ENCODE measurements at regions not wholly inside any gene's neighbourhood (a gene's known extent, or its start where the extent isn't known, plus 50 kb on each side); places are given as distances from the start of the nearest gene placed in this dataset.

DNA sequence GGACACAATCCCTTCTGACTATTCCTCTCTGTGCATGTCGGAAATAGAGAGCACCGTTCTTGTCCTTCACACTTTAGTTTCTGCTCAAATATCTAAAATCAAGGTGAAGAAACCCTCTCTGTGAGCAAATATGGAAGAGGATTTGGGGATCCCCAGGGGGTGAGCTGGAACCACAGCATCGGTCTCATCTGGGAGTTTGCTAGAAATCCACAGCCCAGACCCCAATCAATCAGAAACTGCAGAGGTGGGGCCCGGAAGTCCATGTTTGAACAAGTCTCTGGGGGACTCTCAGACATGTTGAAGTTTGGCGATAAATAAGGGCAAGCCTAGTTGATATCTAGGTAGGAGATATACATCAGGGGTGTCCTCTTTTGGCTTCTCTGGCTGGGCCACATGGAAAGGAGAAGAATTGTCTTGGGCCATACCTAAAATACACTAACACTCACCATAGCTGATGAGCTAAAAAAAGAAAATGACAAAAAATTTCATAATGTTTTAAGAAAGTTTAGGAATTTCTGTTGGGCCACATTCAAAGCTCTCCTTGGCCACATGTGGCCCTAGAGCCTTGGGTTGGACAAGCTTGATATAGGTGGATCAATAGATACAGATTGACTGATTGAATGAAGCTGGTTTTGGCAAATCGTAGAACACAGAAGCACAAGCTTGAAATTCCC, 168.0 kb upstream of the FOXF1 start:
- no peak overlapping the region for H3K4me3 ChIP-seq (ENCODE audit: low read depth, low read length)
- TF ChIP-seq MYC (IDR thresholded peaks at IDR 0.05; ENCODE audit: low read depth, low read length) = no peak
- TF ChIP-seq, protein P1, sequence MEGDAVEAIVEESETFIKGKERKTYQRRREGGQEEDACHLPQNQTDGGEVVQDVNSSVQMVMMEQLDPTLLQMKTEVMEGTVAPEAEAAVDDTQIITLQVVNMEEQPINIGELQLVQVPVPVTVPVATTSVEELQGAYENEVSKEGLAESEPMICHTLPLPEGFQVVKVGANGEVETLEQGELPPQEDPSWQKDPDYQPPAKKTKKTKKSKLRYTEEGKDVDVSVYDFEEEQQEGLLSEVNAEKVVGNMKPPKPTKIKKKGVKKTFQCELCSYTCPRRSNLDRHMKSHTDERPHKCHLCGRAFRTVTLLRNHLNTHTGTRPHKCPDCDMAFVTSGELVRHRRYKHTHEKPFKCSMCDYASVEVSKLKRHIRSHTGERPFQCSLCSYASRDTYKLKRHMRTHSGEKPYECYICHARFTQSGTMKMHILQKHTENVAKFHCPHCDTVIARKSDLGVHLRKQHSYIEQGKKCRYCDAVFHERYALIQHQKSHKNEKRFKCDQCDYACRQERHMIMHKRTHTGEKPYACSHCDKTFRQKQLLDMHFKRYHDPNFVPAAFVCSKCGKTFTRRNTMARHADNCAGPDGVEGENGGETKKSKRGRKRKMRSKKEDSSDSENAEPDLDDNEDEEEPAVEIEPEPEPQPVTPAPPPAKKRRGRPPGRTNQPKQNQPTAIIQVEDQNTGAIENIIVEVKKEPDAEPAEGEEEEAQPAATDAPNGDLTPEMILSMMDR (IDR thresholded peaks at IDR 0.05; ENCODE audit: low read depth, low read length) = no peak
- TF ChIP-seq, protein P2, sequence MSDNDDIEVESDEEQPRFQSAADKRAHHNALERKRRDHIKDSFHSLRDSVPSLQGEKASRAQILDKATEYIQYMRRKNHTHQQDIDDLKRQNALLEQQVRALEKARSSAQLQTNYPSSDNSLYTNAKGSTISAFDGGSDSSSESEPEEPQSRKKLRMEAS (IDR thresholded peaks at IDR 0.05; ENCODE audit: low read depth, low read length) = no peak
- TF ChIP-seq POLR2A (IDR thresholded peaks at IDR 0.05; ENCODE audit: extremely low read depth, insufficient read length) = no peak
- no peak for DNase-seq (ENCODE audit: low read depth)

- TF ChIP-seq, protein P1 (IDR thresholded peaks at IDR 0.05; ENCODE audit: low read depth, low read length) = no peak
- TF ChIP-seq, protein P2 (IDR thresholded peaks at IDR 0.05; ENCODE audit: low read depth, low read length) = no peak
- TF ChIP-seq MYC (IDR thresholded peaks at IDR 0.05; ENCODE audit: low read depth, low read length) = no peak
- no peak for TF ChIP-seq POLR2A (IDR thresholded peaks at IDR 0.05; ENCODE audit: extremely low read depth, insufficient read length)
- no peak for DNase-seq (ENCODE audit: low read depth)
- no peak overlapping the region for H3K4me3 ChIP-seq (ENCODE audit: low read depth, low read length)
These were observed 167.1 kb upstream of the FOXF1 start for GRCh38 chr16:86343027-86343795.

DNA sequence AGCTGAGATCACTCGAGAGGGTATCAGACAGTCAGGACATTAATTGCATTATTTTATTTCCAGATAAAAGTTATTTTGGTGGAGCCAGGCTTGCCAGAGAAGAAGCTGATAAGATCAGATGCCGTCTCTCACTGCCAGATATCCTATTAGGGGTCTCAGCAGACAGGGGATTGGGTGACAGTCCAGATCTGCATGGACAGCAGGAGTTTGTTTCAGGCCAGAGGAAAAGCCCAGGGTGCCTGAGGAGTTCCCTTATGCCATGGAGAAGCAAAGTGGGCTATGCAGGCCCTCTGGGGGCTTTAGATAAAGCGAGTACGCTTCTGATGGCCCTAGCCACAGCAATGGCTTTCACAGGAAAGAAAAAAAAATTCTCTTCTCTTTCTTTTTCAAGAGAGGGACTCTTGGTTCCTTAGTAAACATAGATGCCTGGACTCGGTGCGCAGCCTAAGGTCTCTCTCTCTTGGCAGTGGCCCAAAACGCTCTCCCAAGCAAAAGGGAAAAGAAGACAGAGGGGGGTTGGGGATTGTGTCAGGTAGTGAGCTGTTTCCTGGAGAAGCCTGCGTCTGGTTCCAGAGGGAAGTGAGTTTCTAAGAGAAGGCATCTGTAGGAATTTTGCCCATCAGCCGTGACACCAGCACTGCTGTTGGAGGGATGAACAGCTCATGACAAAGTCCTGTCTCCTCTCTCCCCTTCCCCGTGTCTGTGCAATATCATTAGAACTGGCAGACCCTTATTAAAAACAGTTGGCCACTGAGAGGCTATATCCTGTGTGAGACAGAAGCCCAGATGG, 166.3 kb upstream of the FOXF1 start:
- TF ChIP-seq, protein P1 (IDR thresholded peaks at IDR 0.05; ENCODE audit: low read depth, low read length) = no peak
- TF ChIP-seq, protein P2 (IDR thresholded peaks at IDR 0.05; ENCODE audit: low read depth, low read length) = no peak
- TF ChIP-seq POLR2A (IDR thresholded peaks at IDR 0.05; ENCODE audit: extremely low read depth, insufficient read length) (no peak), MYC (IDR thresholded peaks at IDR 0.05; ENCODE audit: low read depth, low read length) (no peak)
- DNase-seq (ENCODE audit: low read depth) = no peak
- no peak overlapping the region for H3K4me3 ChIP-seq (ENCODE audit: low read depth, low read length)

GRCh38 chr16:86344586-86344871, 165.8 kb upstream of the FOXF1 start:
- no peak overlapping the region for H3K4me3 ChIP-seq (ENCODE audit: low read depth, low read length)
- no peak for DNase-seq (ENCODE audit: low read depth)
- TF ChIP-seq POLR2A (IDR thresholded peaks at IDR 0.05; ENCODE audit: extremely low read depth, insufficient read length) (no peak), MYC (IDR thresholded peaks at IDR 0.05; ENCODE audit: low read depth, low read length) (no peak)
- TF ChIP-seq, protein P2 (IDR thresholded peaks at IDR 0.05; ENCODE audit: low read depth, low read length) = no peak
- TF ChIP-seq, protein P1 (IDR thresholded peaks at IDR 0.05; ENCODE audit: low read depth, low read length) = no peak

GRCh38 chr16:86344881-86345280, 165.4 kb upstream of the FOXF1 start:
- no peak overlapping the region for H3K4me3 ChIP-seq (ENCODE audit: low read depth, low read length)
- TF ChIP-seq, protein P1 (IDR thresholded peaks at IDR 0.05; ENCODE audit: low read depth, low read length) = no peak
- TF ChIP-seq MYC (IDR thresholded peaks at IDR 0.05; ENCODE audit: low read depth, low read length) (no peak), POLR2A (IDR thresholded peaks at IDR 0.05; ENCODE audit: extremely low read depth, insufficient read length) (no peak)
- TF ChIP-seq, protein P2 (IDR thresholded peaks at IDR 0.05; ENCODE audit: low read depth, low read length) = no peak
- no peak for DNase-seq (ENCODE audit: low read depth)
